Neutrophil (primary cell): ENCODE measurements at regions not wholly inside any gene's neighbourhood (a gene's known extent, or its start where the extent isn't known, plus 50 kb on each side); places are given as distances from the start of the nearest gene placed in this dataset.
"Not testable (repeated sequence)": the region's sequence is repeated elsewhere in the genome, so short reads cannot be mapped to it uniquely, and the experiment has no call there.

Source experiments
- H3K27ac ChIP-seq: fragments of 200-600 bp; sonication (generic); 2 replicates; pipeline ENCODE4 v1.5.1; 2016; ENCODE audit warnings: mild to moderate bottlenecking, moderate library complexity
- H3K27me3 ChIP-seq: fragments of 200-600 bp; sonication (generic); 2 replicates; pipeline ENCODE4 v1.6.0; 2016; ENCODE audit warnings: mild to moderate bottlenecking
- H3K36me3 ChIP-seq: fragments of 200-600 bp; sonication (generic); 2 replicates; pipeline ENCODE4 v1.5.1; 2017
- H3K4me1 ChIP-seq, 2 experiments: fragments of 200-600 bp in 1 of 2; sonication (generic) in 1 of 2; 1 replicate in 1 of 2; 2 replicates in 1 of 2; pipeline versions ENCODE4 v1.5.1 to v1.6.1; 2013 to 2016; ENCODE audit warnings: low read depth in 1 of 2, low read length in 1 of 2, mild to moderate bottlenecking in 1 of 2, moderate library complexity in 1 of 2; ENCODE audit not compliant: control insufficient read depth in 1 of 2, insufficient read depth in 1 of 2
- H3K4me3 ChIP-seq, 2 experiments: fragments of 200-600 bp in 1 of 2; sonication (generic) in 1 of 2; 1 replicate in 1 of 2; 2 replicates in 1 of 2; pipeline ENCODE4 v1.5.1; 2013 to 2016; ENCODE audit warnings: low read depth in 1 of 2, low read length in 1 of 2, mild to moderate bottlenecking in 1 of 2, moderate library complexity in 1 of 2
- H3K9me3 ChIP-seq: fragments of 200-600 bp; sonication (generic); 2 replicates; pipeline ENCODE4 v1.5.1; 2016
- CTCF ChIP-seq: fragments of 200-600 bp; sonication (generic); IDR thresholded peaks from 2 replicates; pipeline ENCODE4 v1.5.1; 2016; ENCODE audit warnings: antibody characterized with exemption

GRCh38 chr14:105600195-105600938 is 74.0 kb downstream of the TMEM121 start:
- not testable (repeated sequence) for H3K9me3 ChIP-seq, H3K4me1 ChIP-seq, H3K4me3 ChIP-seq, H3K27ac ChIP-seq, H3K36me3 ChIP-seq, H3K27me3 ChIP-seq

DNA sequence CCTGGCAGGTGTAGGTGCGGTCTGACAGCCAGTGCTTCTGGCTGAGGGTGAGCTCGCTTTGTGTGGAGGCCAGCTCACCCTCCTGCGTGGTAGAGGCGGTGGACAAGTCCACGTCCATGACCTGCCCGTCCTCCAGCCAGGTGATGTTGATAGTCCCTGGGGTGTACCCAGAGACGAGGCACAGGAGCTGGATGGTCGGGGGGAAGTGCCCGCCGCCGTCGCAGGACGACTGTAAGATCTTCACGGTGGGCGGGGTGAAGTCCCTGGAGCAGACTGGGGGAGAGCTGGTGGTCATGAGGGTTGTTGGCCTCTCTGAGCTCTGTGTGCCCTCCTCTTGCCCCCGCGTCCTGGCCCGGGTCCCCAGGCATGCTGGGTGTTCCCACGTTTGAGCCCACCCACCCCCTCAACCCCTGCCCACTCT is 74.6 kb downstream of the TMEM121 start:
- H3K27me3 ChIP-seq = no peaks in the 10 kb centered on the region
- no peaks in the 10 kb centered on the region for H3K36me3 ChIP-seq
- no peak overlapping the region for H3K27ac ChIP-seq
- no peaks in the 10 kb centered on the region for H3K9me3 ChIP-seq
- no peaks in the 10 kb centered on the region for H3K4me1 ChIP-seq
- no peak for TF ChIP-seq CTCF
- no peak overlapping the region for H3K4me3 ChIP-seq

- Histone ChIP-seq H3K27me3 (no peaks in the 10 kb centered on the region), H3K4me3 (no peak overlapping the region), H3K4me1 (no peaks in the 10 kb centered on the region), H3K9me3 (no peaks in the 10 kb centered on the region), H3K27ac (no peak overlapping the region), H3K36me3 (no peaks in the 10 kb centered on the region)
- TF ChIP-seq CTCF = no peak
Observed at GRCh38 chr14:105601360-105602242, 75.2 kb downstream of the TMEM121 start.

GRCh38 chr14:105602243-105602750 is 75.9 kb downstream of the TMEM121 start:
- Histone ChIP-seq H3K4me3 (no peak overlapping the region), H3K36me3 (no peaks in the 10 kb centered on the region), H3K27me3 (no peaks in the 10 kb centered on the region), H3K9me3 (no peaks in the 10 kb centered on the region), H3K27ac (no peak overlapping the region), H3K4me1 (no peaks in the 10 kb centered on the region)
- no peak for TF ChIP-seq CTCF

DNA sequence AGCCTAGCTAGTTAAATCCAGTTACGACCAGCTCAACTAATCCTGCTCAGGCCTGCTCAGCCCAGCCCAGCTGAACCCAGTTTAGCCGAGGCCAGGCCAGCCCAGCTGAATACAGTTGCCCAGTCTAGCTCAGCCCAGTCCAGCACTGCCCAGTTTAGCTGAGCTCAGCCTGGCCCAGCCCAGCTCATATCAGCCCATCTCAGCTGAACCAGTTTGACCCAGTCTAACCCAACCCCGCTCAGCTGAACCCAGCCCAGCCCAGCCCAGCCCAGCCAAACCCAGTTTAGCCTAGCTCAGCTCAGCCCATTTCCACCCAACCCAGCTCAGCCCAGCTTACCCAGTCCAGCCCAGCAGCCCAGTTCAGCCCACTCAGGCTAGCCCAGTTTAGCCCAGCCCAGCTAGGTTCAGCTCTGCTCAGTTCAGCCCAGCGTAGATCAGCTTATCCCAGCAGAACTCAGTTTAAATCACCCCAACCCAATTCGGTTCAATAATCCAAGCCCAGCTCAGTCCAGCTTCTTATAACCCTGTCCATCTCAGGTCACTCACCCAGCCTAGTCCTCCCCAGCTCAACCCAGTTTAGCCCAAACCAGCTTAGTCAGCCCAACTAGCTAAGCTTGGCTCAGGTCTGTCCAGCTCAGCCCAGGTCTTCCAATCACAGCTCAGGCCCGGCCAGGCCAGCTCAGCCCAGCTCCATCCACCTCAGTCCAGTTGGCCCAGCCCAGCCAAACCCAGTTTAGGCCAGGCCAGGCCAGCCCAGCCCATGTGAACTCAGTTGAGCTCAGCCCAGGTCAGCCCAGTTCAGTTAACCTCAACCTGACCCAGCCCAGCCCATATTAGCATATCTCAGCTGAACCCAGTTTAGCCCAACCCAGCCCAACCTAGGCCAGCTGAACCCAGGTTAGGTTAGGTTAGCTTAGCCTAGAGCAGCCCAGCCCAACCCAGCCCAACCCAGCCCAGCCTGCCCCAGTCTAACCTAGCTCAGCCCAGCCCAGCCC is 76.7 kb downstream of the TMEM121 start:
- no peak for TF ChIP-seq CTCF
- Histone ChIP-seq H3K36me3 (no peaks in the 10 kb centered on the region), H3K4me3 (no peak overlapping the region), H3K9me3 (no peaks in the 10 kb centered on the region), H3K27ac (no peak overlapping the region), H3K27me3 (no peaks in the 10 kb centered on the region), H3K4me1 (no peaks in the 10 kb centered on the region)

GRCh38 chr14:105604531-105605463 is 78.4 kb downstream of the TMEM121 start:
- not testable (repeated sequence) for H3K36me3 ChIP-seq, H3K4me1 ChIP-seq, H3K9me3 ChIP-seq, H3K4me3 ChIP-seq, H3K27ac ChIP-seq, H3K27me3 ChIP-seq
